ENCODE measurements at regions not wholly inside any gene's neighbourhood (a gene's known extent, or its start where the extent isn't known, plus 50 kb on each side); places are given as distances from the start of the nearest gene placed in this dataset.

GRCh38 chr2:16246281-16246850 is 306.0 kb downstream of the MYCN start:
- H3K4me3 Mint-ChIP-seq (ENCODE audit: unreplicated experiment): no peak overlapping the region
- no peaks in the 10 kb centered on the region for H3K27me3 Mint-ChIP-seq (ENCODE audit: unreplicated experiment)
- H3K4me1 Mint-ChIP-seq (ENCODE audit: unreplicated experiment): no peaks in the 10 kb centered on the region
- no peaks in the 10 kb centered on the region for H3K36me3 Mint-ChIP-seq (ENCODE audit: unreplicated experiment)
- no peak overlapping the region for H3K27ac Mint-ChIP-seq (ENCODE audit: unreplicated experiment)
- DNase-seq (ENCODE audit: extremely low spot score, unreplicated experiment): peak; percentile 25
- H3K9me3 Mint-ChIP-seq (ENCODE audit: unreplicated experiment): peaks cover 8% of the 10 kb centered on the region
- TF ChIP-seq, protein P1, sequence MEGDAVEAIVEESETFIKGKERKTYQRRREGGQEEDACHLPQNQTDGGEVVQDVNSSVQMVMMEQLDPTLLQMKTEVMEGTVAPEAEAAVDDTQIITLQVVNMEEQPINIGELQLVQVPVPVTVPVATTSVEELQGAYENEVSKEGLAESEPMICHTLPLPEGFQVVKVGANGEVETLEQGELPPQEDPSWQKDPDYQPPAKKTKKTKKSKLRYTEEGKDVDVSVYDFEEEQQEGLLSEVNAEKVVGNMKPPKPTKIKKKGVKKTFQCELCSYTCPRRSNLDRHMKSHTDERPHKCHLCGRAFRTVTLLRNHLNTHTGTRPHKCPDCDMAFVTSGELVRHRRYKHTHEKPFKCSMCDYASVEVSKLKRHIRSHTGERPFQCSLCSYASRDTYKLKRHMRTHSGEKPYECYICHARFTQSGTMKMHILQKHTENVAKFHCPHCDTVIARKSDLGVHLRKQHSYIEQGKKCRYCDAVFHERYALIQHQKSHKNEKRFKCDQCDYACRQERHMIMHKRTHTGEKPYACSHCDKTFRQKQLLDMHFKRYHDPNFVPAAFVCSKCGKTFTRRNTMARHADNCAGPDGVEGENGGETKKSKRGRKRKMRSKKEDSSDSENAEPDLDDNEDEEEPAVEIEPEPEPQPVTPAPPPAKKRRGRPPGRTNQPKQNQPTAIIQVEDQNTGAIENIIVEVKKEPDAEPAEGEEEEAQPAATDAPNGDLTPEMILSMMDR (IDR thresholded peaks at IDR 0.05): no peak

DNA sequence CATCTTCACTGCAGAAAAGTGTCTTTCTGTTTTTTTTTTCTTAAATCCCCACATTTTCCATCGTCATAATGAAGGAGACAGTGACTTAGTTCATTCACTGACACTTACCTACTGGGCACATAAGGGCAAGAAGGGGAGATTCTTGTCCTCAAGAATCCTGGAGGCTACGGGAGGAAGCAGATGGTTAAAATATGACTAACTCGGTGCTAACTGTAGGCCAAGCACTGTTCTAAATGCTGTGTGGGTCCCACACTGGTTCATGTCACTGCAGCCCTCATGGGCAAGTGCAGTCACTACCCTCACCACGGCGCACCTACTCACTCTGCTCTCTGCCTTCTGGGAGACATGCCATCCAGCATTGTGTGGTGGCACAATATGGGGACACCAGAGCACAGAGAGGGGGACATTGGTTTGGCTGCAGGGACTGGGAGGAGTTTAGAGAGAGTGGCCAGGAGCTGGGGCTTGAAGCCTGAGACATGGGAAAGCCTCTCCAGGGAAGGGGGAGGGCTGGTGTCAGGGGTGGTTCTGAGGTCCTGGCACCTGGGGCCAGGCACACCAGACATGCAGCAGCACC is 305.2 kb downstream of the MYCN start:
- Mint-ChIP-seq H3K4me1 (ENCODE audit: unreplicated experiment) (no peaks in the 10 kb centered on the region), H3K27ac (ENCODE audit: unreplicated experiment) (no peak overlapping the region), H3K27me3 (ENCODE audit: unreplicated experiment) (no peaks in the 10 kb centered on the region), H3K36me3 (ENCODE audit: unreplicated experiment) (no peaks in the 10 kb centered on the region), H3K4me3 (ENCODE audit: unreplicated experiment) (no peak overlapping the region), H3K9me3 (ENCODE audit: unreplicated experiment) (peaks cover 8% of the 10 kb centered on the region)
- DNase-seq (ENCODE audit: extremely low spot score, unreplicated experiment): peak; percentile 63
- TF ChIP-seq, protein P1 (IDR thresholded peaks at IDR 0.05): no peak

DNA sequence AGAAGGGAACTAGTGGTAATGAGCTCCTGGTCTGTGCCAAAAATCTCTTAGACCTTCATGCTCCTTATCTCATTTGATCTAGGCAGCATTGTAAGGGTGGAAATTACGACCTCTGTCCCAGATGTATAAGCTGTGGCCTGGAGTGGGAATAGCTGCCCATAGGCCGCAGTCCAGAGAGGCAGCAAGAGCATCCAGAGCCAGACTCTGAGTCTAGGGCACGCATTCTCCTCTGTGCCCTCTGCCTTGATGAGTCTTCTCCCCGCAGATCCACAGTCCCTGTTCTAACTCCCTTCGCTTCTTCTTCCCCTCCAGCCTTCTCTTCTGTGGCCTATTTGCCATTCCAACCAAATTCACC is 304.6 kb downstream of the MYCN start:
- Mint-ChIP-seq H3K4me3 (ENCODE audit: unreplicated experiment) (no peak overlapping the region), H3K36me3 (ENCODE audit: unreplicated experiment) (no peaks in the 10 kb centered on the region), H3K27ac (ENCODE audit: unreplicated experiment) (no peak overlapping the region), H3K9me3 (ENCODE audit: unreplicated experiment) (peaks cover 8% of the 10 kb centered on the region), H3K27me3 (ENCODE audit: unreplicated experiment) (no peaks in the 10 kb centered on the region), H3K4me1 (ENCODE audit: unreplicated experiment) (no peaks in the 10 kb centered on the region)
- TF ChIP-seq, protein P1 (IDR thresholded peaks at IDR 0.05): no peak
- peak; percentile 36 for DNase-seq (ENCODE audit: extremely low spot score, unreplicated experiment)

DNA sequence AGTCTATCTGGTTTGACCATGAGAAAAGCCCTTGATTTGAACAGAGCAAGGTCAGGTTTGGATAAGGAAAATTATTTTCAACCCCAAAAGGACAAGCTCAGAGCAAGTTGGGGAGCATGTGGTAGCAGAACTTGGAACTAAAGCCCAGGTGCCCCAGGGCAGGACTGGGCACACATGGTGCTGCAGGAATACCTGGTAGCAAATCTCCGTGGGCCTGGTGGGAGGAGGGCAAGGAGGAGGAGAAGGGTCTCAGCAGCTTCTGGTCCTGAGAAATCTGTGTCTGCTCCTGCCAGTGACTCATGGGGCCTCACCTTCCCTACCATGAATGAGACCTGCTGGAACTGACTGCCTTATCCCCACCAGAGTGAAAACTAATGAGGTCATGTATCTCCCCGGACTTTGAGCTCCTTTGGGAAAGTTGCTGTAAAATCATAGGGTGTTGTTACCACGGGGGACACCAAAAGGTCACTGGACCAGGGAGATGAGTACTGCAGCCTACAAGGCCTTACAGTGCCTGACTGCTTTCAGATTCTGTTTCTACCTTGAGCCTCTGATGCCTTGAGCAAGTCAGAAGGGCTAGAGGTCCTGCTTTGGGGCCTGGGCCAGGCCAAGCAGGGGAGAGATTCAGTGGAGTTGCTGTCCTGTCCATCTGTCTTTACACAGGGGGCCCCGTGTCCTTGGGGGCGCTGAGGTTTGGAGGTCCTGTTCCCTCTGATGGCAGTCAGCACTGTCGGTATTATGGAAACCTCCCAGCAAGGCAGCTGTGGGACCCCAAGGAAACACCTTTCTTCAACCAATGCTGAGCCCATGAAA is 304.0 kb downstream of the MYCN start:
- Mint-ChIP-seq H3K27ac (ENCODE audit: unreplicated experiment) (no peak overlapping the region), H3K9me3 (ENCODE audit: unreplicated experiment) (peaks cover 8% of the 10 kb centered on the region), H3K36me3 (ENCODE audit: unreplicated experiment) (no peaks in the 10 kb centered on the region), H3K4me1 (ENCODE audit: unreplicated experiment) (no peaks in the 10 kb centered on the region), H3K27me3 (ENCODE audit: unreplicated experiment) (no peaks in the 10 kb centered on the region), H3K4me3 (ENCODE audit: unreplicated experiment) (no peak overlapping the region)
- TF ChIP-seq, protein P1 (IDR thresholded peaks at IDR 0.05): no peak
- DNase-seq (ENCODE audit: extremely low spot score, unreplicated experiment): peak; percentile 67

- peak; percentile 76 for DNase-seq (ENCODE audit: extremely low spot score, unreplicated experiment)
- no peaks in the 10 kb centered on the region for H3K36me3 Mint-ChIP-seq (ENCODE audit: unreplicated experiment)
- TF ChIP-seq, protein P1 (IDR thresholded peaks at IDR 0.05): no peak
- no peak overlapping the region for H3K4me3 Mint-ChIP-seq (ENCODE audit: unreplicated experiment)
- no peaks in the 10 kb centered on the region for H3K4me1 Mint-ChIP-seq (ENCODE audit: unreplicated experiment)
- no peak overlapping the region for H3K27ac Mint-ChIP-seq (ENCODE audit: unreplicated experiment)
- peaks cover 8% of the 10 kb centered on the region for H3K9me3 Mint-ChIP-seq (ENCODE audit: unreplicated experiment)
- no peaks in the 10 kb centered on the region for H3K27me3 Mint-ChIP-seq (ENCODE audit: unreplicated experiment)
Measured at GRCh38 chr2:16243411-16243996, 303.2 kb downstream of the MYCN start.

Measured in osteocyte (in vitro differentiated cells).